Caki2 (cell line): ENCODE measurements at regions not wholly inside any gene's neighbourhood (a gene's known extent, or its start where the extent isn't known, plus 50 kb on each side); places are given as distances from the start of the nearest gene placed in this dataset.
"Not testable (repeated sequence)": the region's sequence is repeated elsewhere in the genome, so short reads cannot be mapped to it uniquely, and the experiment has no call there.

Experiments used
- DNase-seq: peaks from one replicate; pipeline ENCODE4 v3.0.0-alpha.2; 2015; ENCODE audit warnings: low read depth
- in situ Hi-C: cut with HindIII; loops from 2 replicates; pipeline ENCODE4 v1.10.0; 2016; ENCODE audit warnings: low sequenced_read_pairs, low pct_unique_long_range_greater_than_20kb, mixed read lengths

DNA sequence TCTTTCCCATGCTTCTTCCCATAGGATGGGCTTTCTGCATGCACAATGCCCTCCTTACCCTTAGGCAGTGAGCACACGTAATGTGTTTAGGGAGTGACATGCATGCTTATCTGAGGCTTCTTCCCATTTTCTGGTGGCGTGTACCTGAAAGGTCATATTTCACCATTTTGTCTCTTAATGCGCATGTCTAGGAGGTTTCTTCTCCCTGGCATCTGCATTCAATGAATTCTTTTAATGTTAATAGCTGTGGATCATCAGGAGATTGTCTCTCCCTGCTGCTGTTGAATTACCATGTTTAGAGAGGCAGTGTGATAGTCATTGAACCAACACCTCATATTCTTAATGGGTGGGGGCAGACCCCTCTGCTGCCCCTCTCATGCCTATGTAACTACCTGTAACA, 205.6 kb upstream of the SGO1 start:
- no peak for DNase-seq
- in situ Hi-C loops, result no loop called here

GRCh38 chr3:20388971-20389370, 203.0 kb upstream of the SGO1 start:
- no peak for DNase-seq
- in situ Hi-C loops, result no loop called here

- DNase-seq, result no peak
- in situ Hi-C loops, result no loop called here
Measured at GRCh38 chr3:20380295-20380694, 194.3 kb upstream of the SGO1 start.

- in situ Hi-C loops, result no loop called here
- DNase-seq, result no peak
Measured at GRCh38 chr3:20378315-20378714, 192.3 kb upstream of the SGO1 start.

DNA sequence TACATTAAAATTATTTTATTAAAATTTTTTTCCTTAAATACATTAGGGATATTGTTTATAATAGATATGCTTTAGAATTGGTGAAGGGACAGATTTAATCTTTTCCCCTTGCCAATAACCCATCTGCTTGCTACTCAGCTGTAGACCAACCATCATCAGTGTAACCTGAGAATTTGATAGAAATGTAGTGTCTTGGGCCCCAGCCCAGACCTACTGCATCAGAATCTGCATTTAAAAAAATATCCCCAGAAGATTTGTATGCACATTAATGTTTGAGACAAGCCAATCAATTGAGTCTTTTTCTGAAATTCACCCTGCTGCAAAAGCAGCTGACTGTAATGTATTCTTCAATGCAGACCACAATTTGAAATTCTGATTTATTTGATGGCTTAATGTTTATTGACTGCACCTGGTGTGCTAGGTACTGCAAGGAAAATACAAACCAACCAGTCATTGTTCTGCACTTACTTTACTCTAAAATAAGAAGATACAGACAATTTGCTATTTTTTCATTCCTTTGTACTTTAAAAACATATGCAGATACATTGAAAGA, 190.7 kb upstream of the SGO1 start:
- DNase-seq, result no peak
- in situ Hi-C loops, result no loop called here

GRCh38 chr3:20375302-20375701, 189.3 kb upstream of the SGO1 start:
- DNase-seq, result no peak
- in situ Hi-C loops, result no loop called here

DNA sequence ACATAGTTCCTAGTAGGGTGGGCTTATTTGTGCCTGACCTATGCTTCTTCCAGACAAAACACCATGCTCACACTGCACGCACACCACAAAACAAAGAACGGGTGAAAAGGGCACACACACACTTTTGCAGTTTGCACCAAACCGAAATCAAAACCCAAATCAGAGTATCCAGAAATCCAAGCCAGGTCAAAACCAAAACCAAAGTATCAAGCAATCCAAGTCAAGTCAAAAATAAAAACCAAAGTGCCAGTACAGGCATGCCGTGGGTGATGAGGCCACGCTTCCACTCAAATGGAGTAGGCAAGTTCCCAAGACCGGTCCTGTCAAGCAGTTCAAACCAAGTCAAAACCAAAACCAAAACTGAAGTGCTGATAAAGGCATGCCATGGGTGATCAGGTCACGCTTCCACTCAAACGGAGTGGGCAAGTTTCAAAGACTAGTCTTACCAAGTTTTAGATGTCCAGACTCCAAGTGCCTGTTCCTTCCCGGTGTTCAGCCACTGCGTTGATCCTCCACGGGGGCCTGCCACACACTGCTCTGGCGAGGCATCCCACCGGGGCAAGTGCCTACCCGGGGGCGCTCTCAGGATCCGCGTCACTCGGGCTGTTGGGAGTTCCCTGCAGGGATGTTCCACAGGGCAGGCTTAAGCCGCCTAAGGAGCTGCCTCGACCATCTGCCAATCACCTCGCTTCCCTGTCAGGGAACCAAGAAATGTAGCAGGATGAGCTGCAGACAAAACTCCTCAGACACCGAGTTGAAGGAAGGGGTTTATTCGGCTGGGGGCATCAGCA, 184.5 kb upstream of the SGO1 start:
- DNase-seq, result not testable (repeated sequence)

GRCh38 chr3:20361000-20361399, 175.0 kb upstream of the SGO1 start:
- in situ Hi-C loops, result no loop called here
- DNase-seq, result no peak

More for the DNA sequence above, 184.5 kb upstream of the SGO1 start:
- in situ Hi-C loops, result not testable (repeated sequence)

GRCh38 chr3:20353286-20353685, 167.3 kb upstream of the SGO1 start:
- DNase-seq, result no peak
- in situ Hi-C loops, result no loop called here

GRCh38 chr3:20352546-20353179, 166.7 kb upstream of the SGO1 start:
- in situ Hi-C loops, result no loop called here
- DNase-seq, result no peak

DNA sequence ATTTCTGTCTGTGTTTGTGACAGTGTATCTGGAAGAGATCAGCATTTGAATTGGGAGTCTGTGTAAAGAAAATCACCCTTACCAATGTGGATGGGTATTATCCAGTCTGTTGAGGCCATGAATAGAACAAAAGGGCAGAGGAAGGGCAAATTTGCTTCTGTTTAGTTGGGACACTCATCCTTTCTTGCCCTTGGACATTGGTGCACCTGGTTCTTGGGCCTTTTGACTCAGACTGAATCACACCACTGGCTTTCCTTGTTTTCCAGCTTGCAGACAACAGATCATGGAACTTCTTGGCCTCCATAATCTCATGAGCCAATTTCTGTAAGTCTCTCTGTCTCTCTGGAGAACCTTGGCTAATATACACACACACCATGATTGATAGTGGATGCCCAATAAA, 164.4 kb upstream of the SGO1 start:
- no peak for DNase-seq
- in situ Hi-C loops, result no loop called here

- in situ Hi-C loops, result no loop called here
Measured at GRCh38 chr3:20346916-20347315, 160.9 kb upstream of the SGO1 start.

DNA sequence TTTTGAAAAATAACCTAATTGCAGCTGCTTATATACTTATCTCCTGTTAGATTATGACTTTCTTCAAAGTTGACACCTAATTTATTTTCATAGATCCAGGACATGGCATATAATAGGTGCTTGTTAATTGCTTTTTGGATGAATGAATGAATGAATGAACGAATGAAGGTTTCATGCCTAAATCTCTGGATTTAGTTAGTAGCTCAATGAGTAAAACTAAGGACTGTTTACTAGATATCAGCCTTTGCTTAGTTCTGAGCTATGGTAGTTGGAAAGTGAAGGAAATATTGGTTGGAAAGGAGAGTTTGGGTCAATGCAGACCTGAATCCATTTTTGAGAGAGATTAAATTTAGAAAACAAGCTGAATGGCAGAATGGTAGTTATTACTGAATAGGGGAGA, 160.4 kb upstream of the SGO1 start:
- in situ Hi-C loops, result no loop called here

More at GRCh38 chr3:20346916-20347315, 160.9 kb upstream of the SGO1 start:
- DNase-seq, result no peak

GRCh38 chr3:20344400-20344959, 158.5 kb upstream of the SGO1 start:
- in situ Hi-C loops, result no loop called here
- no peak for DNase-seq

More for the DNA sequence above, 160.4 kb upstream of the SGO1 start:
- DNase-seq, result no peak

GRCh38 chr3:20343790-20344189, 157.8 kb upstream of the SGO1 start:
- in situ Hi-C loops, result no loop called here
- no peak for DNase-seq

- in situ Hi-C loops, result no loop called here
- DNase-seq, result peak; percentile 47
Measured at GRCh38 chr3:20340324-20340928, 154.4 kb upstream of the SGO1 start.

GRCh38 chr3:20336572-20336971, 150.6 kb upstream of the SGO1 start:
- no peak for DNase-seq
- in situ Hi-C loops, result no loop called here

- in situ Hi-C loops, result no loop called here
- DNase-seq, result no peak
Measured at GRCh38 chr3:20334842-20335241, 148.8 kb upstream of the SGO1 start.

GRCh38 chr3:20327889-20328288, 141.9 kb upstream of the SGO1 start:
- in situ Hi-C loops, result no loop called here

More at GRCh38 chr3:20327889-20328288, 141.9 kb upstream of the SGO1 start:
- no peak for DNase-seq
